Loucy (cell line): ENCODE measurements at regions not wholly inside any gene's neighbourhood (a gene's known extent, or its start where the extent isn't known, plus 50 kb on each side); places are given as distances from the start of the nearest gene placed in this dataset.

Experiments
- CTCF ChIP-seq: fragments of 200-600 bp; sonication (generic); conservative IDR thresholded peaks from 2 replicates; pipeline ENCODE4 v1.5.1; 2014; ENCODE audit warnings: mild to moderate bottlenecking, antibody characterized with exemption, low read length
- EZH2phosphoT487 ChIP-seq: fragments of 200-600 bp; IDR thresholded peaks from 2 replicates; pipeline ENCODE4 v1.6.1; 2018; ENCODE audit warnings: antibody characterized with exemption, mild to moderate bottlenecking, moderate library complexity, borderline replicate concordance

GRCh38 chr15:46460431-46461094, 825.7 kb downstream of the SQOR start:
- TF ChIP-seq CTCF = no peak
- TF ChIP-seq EZH2phosphoT487 = no peak
